GM12878 (cell line): ENCODE measurements at regions not wholly inside any gene's neighbourhood (a gene's known extent, or its start where the extent isn't known, plus 50 kb on each side); places are given as distances from the start of the nearest gene placed in this dataset.
A peak's percentile ranks its signal among the peaks of the same experiment; 100 is the strongest.

ENCODE experiments used
- ATF7 ChIP-seq: fragments of 450-650 bp; IDR thresholded peaks from 2 replicates; pipeline ENCODE4 v1.6.1; 2016; ENCODE audit warnings: low read depth, mild to moderate bottlenecking
- CHD2 ChIP-seq: IDR thresholded peaks from 2 replicates; pipeline ENCODE4 v1.6.1; 2011; ENCODE audit warnings: low read depth, low read length, improper control_type of control experiment, borderline replicate concordance
- ETV6 ChIP-seq, 2 experiments: fragments of 450-650 bp in 1 of 2; IDR thresholded peaks in 1 of 2; conservative IDR thresholded peaks in 1 of 2; 2 replicates each; pipeline ENCODE4 v1.6.1; 2014; ENCODE audit warnings: antibody characterized with exemption in 1 of 2, borderline replicate concordance in 1 of 2, low read depth in 1 of 2, mild to moderate bottlenecking in 1 of 2, moderate library complexity in 1 of 2
- FOS ChIP-seq: IDR thresholded peaks from 3 replicates; pipeline ENCODE4 v1.6.1; 2011; ENCODE audit warnings: borderline replicate concordance; ENCODE audit not compliant: insufficient read length; ENCODE audit errors: extremely low read depth
- JUNB ChIP-seq: IDR thresholded peaks from 2 replicates; pipeline ENCODE4 v1.6.1; 2016; ENCODE audit warnings: antibody characterized with exemption, mild to moderate bottlenecking
- LARP7 ChIP-seq: fragments of 450-650 bp; IDR thresholded peaks from 2 replicates; pipeline ENCODE4 v1.6.1; 2017; ENCODE audit warnings: mild to moderate bottlenecking
- MTA2 ChIP-seq: fragments of 450-650 bp; IDR thresholded peaks from 2 replicates; pipeline ENCODE4 v1.6.1; 2016; ENCODE audit warnings: low read depth, mild to moderate bottlenecking, moderate library complexity
- POLR2AphosphoS2 ChIP-seq: IDR thresholded peaks from 2 replicates; pipeline ENCODE4 v1.6.1; 2011; ENCODE audit warnings: low read depth, mild to moderate bottlenecking, low read length, improper control_type of control experiment, moderate library complexity
- RAD21 ChIP-seq: IDR thresholded peaks from 2 replicates; pipeline ENCODE4 v1.6.1; 2011; ENCODE audit warnings: mild to moderate bottlenecking, low read depth, low read length, moderate library complexity; ENCODE audit not compliant: insufficient read depth
- RFX5 ChIP-seq: IDR thresholded peaks from 2 replicates; pipeline ENCODE4 v1.6.1; 2011; ENCODE audit warnings: low read depth, low read length, improper control_type of control experiment
- RUNX3 ChIP-seq: IDR thresholded peaks from 2 replicates; pipeline ENCODE4 v1.6.1; 2012; ENCODE audit warnings: low read length, inconsistent platforms
- SMAD5 ChIP-seq: IDR thresholded peaks from 2 replicates; pipeline ENCODE4 v1.6.1; 2016; ENCODE audit warnings: antibody characterized with exemption, low read depth
- ZNF274 ChIP-seq: IDR thresholded peaks from one replicate; pipeline ENCODE4 v1.8.0; 2011; ENCODE audit not compliant: insufficient read length, insufficient read depth
- ZZZ3 ChIP-seq: IDR thresholded peaks from 2 replicates; pipeline ENCODE4 v1.6.1; 2011; ENCODE audit warnings: low read depth; ENCODE audit not compliant: control insufficient read depth, insufficient read length
- TF ChIP-seq, protein P1 (sequence below): IDR thresholded peaks from 2 replicates; pipeline ENCODE4 v1.6.1; 2011; ENCODE audit warnings: low read depth, low read length, improper control_type of control experiment, borderline replicate concordance
- TF ChIP-seq, protein P2 (sequence below): fragments of 450-650 bp; IDR thresholded peaks from 2 replicates; pipeline ENCODE4 v1.6.1; 2017; ENCODE audit warnings: borderline replicate concordance
- TF ChIP-seq, protein P3 (sequence below): fragments of 450-650 bp; formaldehyde crosslinking; IDR thresholded peaks from 2 replicates; pipeline ENCODE4 v1.4.0; 2022; ENCODE audit warnings: mild to moderate bottlenecking, moderate library complexity
- TF ChIP-seq, protein P4 (sequence below): fragments of 450-650 bp; IDR thresholded peaks from 2 replicates; pipeline ENCODE4 v1.6.1; 2017; ENCODE audit warnings: antibody characterized with exemption, mild to moderate bottlenecking, moderate library complexity
- TF ChIP-seq, protein P5 (sequence below): fragments of 450-650 bp; IDR thresholded peaks from 2 replicates; pipeline ENCODE4 v1.6.1; 2017; ENCODE audit warnings: mild to moderate bottlenecking, moderate library complexity

DNA sequence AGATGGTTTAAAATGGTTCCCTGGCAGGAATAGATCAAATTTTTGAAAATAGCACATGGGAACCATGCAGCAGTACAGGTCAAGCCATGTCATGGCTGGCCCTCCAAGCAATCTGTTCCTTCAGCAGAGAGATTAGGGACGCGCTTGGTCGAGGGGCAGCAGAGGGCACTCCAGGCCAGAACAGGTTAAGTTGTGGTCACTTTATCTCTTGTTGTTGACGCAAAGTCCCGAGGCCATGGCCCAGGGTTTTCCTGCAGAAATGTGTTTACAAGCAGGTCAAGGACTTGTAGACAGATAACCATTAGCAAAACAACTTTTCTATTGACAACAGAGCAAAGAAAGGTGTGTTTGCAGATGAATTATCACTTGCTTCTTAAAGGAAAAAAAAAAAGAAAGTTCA lies 570.0 kb upstream of the NR2F2 start (continued):
- TF ChIP-seq CHD2 = no peak
- no peak for TF ChIP-seq LARP7
- TF ChIP-seq JUNB = no peak
- TF ChIP-seq RAD21 = peak; percentile 46
- TF ChIP-seq ATF7 = no peak
- TF ChIP-seq, protein P1, sequence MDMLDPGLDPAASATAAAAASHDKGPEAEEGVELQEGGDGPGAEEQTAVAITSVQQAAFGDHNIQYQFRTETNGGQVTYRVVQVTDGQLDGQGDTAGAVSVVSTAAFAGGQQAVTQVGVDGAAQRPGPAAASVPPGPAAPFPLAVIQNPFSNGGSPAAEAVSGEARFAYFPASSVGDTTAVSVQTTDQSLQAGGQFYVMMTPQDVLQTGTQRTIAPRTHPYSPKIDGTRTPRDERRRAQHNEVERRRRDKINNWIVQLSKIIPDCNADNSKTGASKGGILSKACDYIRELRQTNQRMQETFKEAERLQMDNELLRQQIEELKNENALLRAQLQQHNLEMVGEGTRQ = no peak
- no peak for TF ChIP-seq SMAD5
- TF ChIP-seq ZZZ3 = no peak
- no peak for TF ChIP-seq MTA2
- no peak for TF ChIP-seq RFX5
- TF ChIP-seq ZNF274 = no peak
- TF ChIP-seq, protein P2, sequence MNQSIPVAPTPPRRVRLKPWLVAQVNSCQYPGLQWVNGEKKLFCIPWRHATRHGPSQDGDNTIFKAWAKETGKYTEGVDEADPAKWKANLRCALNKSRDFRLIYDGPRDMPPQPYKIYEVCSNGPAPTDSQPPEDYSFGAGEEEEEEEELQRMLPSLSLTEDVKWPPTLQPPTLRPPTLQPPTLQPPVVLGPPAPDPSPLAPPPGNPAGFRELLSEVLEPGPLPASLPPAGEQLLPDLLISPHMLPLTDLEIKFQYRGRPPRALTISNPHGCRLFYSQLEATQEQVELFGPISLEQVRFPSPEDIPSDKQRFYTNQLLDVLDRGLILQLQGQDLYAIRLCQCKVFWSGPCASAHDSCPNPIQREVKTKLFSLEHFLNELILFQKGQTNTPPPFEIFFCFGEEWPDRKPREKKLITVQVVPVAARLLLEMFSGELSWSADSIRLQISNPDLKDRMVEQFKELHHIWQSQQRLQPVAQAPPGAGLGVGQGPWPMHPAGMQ = no peak
- TF ChIP-seq, protein P3, sequence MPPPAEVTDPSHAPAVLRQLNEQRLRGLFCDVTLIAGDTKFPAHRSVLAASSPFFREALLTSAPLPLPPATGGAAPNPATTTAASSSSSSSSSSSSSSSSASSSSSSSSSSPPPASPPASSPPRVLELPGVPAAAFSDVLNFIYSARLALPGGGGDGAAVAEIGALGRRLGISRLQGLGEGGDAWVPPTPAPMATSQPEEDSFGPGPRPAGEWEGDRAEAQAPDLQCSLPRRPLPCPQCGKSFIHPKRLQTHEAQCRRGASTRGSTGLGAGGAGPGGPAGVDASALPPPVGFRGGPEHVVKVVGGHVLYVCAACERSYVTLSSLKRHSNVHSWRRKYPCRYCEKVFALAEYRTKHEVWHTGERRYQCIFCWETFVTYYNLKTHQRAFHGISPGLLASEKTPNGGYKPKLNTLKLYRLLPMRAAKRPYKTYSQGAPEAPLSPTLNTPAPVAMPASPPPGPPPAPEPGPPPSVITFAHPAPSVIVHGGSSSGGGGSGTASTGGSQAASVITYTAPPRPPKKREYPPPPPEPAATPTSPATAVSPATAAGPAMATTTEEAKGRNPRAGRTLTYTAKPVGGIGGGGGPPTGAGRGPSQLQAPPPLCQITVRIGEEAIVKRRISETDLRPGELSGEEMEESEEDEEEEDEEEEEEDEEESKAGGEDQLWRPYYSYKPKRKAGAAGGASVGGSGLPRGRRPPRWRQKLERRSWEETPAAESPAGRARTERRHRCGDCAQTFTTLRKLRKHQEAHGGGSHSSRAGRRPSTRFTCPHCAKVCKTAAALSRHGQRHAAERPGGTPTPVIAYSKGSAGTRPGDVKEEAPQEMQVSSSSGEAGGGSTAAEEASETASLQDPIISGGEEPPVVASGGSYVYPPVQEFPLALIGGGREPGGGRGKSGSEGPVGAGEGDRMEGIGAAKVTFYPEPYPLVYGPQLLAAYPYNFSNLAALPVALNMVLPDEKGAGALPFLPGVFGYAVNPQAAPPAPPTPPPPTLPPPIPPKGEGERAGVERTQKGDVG (CRISPR knock-in tag) = no peak
- TF ChIP-seq, protein P4, sequence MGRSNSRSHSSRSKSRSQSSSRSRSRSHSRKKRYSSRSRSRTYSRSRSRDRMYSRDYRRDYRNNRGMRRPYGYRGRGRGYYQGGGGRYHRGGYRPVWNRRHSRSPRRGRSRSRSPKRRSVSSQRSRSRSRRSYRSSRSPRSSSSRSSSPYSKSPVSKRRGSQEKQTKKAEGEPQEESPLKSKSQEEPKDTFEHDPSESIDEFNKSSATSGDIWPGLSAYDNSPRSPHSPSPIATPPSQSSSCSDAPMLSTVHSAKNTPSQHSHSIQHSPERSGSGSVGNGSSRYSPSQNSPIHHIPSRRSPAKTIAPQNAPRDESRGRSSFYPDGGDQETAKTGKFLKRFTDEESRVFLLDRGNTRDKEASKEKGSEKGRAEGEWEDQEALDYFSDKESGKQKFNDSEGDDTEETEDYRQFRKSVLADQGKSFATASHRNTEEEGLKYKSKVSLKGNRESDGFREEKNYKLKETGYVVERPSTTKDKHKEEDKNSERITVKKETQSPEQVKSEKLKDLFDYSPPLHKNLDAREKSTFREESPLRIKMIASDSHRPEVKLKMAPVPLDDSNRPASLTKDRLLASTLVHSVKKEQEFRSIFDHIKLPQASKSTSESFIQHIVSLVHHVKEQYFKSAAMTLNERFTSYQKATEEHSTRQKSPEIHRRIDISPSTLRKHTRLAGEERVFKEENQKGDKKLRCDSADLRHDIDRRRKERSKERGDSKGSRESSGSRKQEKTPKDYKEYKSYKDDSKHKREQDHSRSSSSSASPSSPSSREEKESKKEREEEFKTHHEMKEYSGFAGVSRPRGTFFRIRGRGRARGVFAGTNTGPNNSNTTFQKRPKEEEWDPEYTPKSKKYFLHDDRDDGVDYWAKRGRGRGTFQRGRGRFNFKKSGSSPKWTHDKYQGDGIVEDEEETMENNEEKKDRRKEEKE = no peak
- TF ChIP-seq FOS = no peak
- 0 out of 2 replicates have a peak, but pooled peaks have one; percentile 29 for TF ChIP-seq RUNX3
- TF ChIP-seq, protein P5, sequence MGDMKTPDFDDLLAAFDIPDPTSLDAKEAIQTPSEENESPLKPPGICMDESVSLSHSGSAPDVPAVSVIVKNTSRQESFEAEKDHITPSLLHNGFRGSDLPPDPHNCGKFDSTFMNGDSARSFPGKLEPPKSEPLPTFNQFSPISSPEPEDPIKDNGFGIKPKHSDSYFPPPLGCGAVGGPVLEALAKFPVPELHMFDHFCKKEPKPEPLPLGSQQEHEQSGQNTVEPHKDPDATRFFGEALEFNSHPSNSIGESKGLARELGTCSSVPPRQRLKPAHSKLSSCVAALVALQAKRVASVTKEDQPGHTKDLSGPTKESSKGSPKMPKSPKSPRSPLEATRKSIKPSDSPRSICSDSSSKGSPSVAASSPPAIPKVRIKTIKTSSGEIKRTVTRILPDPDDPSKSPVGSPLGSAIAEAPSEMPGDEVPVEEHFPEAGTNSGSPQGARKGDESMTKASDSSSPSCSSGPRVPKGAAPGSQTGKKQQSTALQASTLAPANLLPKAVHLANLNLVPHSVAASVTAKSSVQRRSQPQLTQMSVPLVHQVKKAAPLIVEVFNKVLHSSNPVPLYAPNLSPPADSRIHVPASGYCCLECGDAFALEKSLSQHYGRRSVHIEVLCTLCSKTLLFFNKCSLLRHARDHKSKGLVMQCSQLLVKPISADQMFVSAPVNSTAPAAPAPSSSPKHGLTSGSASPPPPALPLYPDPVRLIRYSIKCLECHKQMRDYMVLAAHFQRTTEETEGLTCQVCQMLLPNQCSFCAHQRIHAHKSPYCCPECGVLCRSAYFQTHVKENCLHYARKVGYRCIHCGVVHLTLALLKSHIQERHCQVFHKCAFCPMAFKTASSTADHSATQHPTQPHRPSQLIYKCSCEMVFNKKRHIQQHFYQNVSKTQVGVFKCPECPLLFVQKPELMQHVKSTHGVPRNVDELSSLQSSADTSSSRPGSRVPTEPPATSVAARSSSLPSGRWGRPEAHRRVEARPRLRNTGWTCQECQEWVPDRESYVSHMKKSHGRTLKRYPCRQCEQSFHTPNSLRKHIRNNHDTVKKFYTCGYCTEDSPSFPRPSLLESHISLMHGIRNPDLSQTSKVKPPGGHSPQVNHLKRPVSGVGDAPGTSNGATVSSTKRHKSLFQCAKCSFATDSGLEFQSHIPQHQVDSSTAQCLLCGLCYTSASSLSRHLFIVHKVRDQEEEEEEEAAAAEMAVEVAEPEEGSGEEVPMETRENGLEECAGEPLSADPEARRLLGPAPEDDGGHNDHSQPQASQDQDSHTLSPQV = no peak
- TF ChIP-seq POLR2AphosphoS2 = no peak
- no peak for TF ChIP-seq ETV6 (conservative IDR thresholded peaks at IDR 0.05 in 1 of 2, IDR thresholded peaks at IDR 0.05 in 1 of 2; ENCODE audit: borderline replicate concordance in 1 of 2, low read depth in 1 of 2)
